ENCODE measurements at regions not wholly inside any gene's neighbourhood (a gene's known extent, or its start where the extent isn't known, plus 50 kb on each side); places are given as distances from the start of the nearest gene placed in this dataset.
A peak's percentile ranks its signal among the peaks of the same experiment; 100 is the strongest.
"Not testable (repeated sequence)": the region's sequence is repeated elsewhere in the genome, so short reads cannot be mapped to it uniquely, and the experiment has no call there.

DNA sequence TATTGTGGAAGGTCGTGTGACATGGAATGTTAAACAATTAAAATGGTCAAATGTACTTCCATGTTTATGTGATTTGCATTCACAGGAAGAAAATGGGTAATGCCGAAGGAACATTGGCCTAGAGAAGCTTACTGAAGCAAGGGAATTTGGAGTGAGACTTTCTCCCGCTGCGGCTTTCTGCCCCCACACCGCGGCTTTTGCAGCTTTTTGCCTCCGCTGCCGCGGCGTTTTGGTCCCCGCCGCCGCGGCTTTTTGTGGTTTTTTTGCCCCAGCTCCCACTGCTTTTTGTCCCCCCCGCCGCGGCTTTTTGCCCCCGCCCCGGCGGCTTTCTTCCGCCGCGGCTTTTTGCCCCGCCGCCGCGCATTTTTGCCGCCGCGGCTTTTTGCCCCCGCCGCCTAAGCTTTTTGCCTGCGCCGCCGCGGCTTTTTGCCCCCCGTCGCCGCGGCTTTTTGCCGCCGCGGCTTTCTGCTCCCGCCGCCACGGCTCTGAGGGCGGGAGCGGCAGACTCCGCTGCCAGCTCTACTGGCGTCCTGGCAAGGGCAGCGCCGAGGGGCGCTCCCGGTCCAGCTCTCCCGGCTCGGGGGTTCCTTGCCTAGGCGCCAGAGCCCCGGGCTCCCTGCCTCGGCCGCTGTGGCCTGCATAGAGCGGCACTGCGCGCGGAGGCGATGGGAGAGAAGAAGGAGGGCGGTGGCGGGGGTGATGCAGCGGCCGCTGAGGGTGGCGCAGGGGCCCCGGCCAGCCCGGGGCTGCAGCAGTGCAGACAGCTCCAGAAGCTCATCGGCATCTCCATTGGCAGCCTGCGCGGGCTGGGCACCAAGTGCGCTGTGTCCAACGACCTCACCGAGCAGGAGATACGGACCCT is 134.3 kb upstream of the ERV3-1 start:
- not testable (repeated sequence) for H3K9me3 Mint-ChIP-seq, DNase-seq

GRCh38 chr7:65136850-65137249 is 130.4 kb upstream of the ERV3-1 start:
- H3K27ac Mint-ChIP-seq; DNase-seq; H3K4me1 Mint-ChIP-seq; H3K27me3 Mint-ChIP-seq (ENCODE audit: low read depth, poor library complexity); H3K9me3 Mint-ChIP-seq; H3K4me3 Mint-ChIP-seq; H3K36me3 Mint-ChIP-seq (ENCODE audit: low read depth): not testable (repeated sequence)

More for the DNA sequence above, 134.3 kb upstream of the ERV3-1 start:
- H3K4me1 Mint-ChIP-seq; H3K27me3 Mint-ChIP-seq (ENCODE audit: low read depth, poor library complexity); H3K36me3 Mint-ChIP-seq (ENCODE audit: low read depth); H3K4me3 Mint-ChIP-seq; H3K27ac Mint-ChIP-seq: not testable (repeated sequence)

- H3K27ac Mint-ChIP-seq; H3K9me3 Mint-ChIP-seq; H3K36me3 Mint-ChIP-seq (ENCODE audit: low read depth); H3K27me3 Mint-ChIP-seq (ENCODE audit: low read depth, poor library complexity); DNase-seq; H3K4me3 Mint-ChIP-seq; H3K4me1 Mint-ChIP-seq: not testable (repeated sequence)
These were observed 126.6 kb upstream of the ERV3-1 start for GRCh38 chr7:65133087-65133486.

DNA sequence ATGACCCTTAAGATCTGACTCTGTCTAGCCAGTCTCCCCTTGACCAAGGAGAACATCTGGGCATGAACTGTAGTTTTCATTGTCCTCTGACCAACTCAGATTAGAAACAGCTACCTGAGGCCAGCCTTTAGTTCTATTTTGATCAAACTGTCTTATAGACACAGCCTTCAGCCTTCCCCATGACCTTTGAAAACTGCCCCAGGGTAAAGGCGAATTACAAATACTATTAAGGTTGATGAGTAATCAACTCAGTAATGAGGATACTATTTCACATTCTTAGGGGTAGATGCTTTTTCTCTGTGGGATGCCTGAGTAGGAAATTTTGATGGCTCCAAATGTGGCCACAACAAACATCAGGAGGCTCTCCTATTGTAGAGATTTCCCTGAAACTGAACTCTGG is 125.8 kb upstream of the ERV3-1 start:
- not testable (repeated sequence) for DNase-seq; H3K4me3 Mint-ChIP-seq; H3K9me3 Mint-ChIP-seq; H3K27ac Mint-ChIP-seq; H3K36me3 Mint-ChIP-seq (ENCODE audit: low read depth); H3K4me1 Mint-ChIP-seq; H3K27me3 Mint-ChIP-seq (ENCODE audit: low read depth, poor library complexity)

- not testable (repeated sequence) for H3K27me3 Mint-ChIP-seq (ENCODE audit: low read depth, poor library complexity); H3K4me1 Mint-ChIP-seq; H3K36me3 Mint-ChIP-seq (ENCODE audit: low read depth); H3K27ac Mint-ChIP-seq; H3K9me3 Mint-ChIP-seq; DNase-seq; H3K4me3 Mint-ChIP-seq
These were observed 120.9 kb upstream of the ERV3-1 start for GRCh38 chr7:65127364-65127763.

DNA sequence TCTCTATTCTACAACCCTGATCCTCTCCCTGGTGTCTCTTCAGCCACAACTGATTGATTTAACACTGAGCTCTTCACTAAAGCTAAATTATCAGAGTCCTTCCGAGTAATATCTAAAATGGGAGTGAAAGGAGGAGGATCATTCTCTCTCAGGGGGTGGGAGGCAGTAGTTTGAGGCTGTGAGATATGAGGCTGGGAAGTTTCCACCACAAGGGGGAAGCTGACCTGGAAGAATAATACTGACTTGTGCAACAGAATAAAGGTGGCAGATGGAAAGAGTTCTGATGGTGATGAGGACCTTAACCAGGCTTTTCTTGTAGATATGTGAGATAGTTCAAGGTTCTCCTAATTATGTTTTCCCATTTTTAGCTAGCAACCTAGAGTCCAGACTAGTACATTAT is 118.1 kb upstream of the ERV3-1 start:
- not testable (repeated sequence) for H3K27ac Mint-ChIP-seq; H3K4me3 Mint-ChIP-seq; DNase-seq; H3K4me1 Mint-ChIP-seq; H3K36me3 Mint-ChIP-seq (ENCODE audit: low read depth); H3K27me3 Mint-ChIP-seq (ENCODE audit: low read depth, poor library complexity); H3K9me3 Mint-ChIP-seq

DNA sequence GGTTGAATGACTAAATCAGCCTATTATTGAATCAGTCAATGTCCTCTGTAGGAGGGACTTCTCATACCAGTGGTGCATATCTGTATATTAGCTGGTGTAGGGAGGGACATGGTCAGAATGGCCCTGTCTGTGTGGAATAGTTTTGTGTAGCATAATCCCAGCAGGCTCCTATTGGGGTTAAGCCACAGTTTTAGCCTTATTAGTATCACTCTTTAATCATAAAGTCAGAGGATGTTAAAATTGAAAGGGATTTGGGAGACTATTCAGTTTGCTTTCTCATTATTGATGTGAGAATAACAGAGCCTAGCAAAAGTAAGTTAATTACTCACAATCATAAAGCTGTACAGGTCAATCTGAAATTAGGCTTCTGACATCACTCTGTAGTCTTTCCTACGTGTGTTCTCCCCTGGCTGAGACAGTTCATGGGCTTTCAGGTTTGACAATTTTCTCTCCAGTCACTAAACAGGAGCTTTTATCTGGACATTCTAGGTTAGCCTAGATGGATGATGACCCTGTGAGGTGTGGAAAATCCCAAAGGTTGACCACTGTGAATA is 99.2 kb upstream of the ERV3-1 start:
- not testable (repeated sequence) for DNase-seq; H3K4me3 Mint-ChIP-seq; H3K4me1 Mint-ChIP-seq; H3K27me3 Mint-ChIP-seq (ENCODE audit: low read depth, poor library complexity); H3K27ac Mint-ChIP-seq; H3K9me3 Mint-ChIP-seq; H3K36me3 Mint-ChIP-seq (ENCODE audit: low read depth)

- not testable (repeated sequence) for H3K27ac Mint-ChIP-seq; H3K27me3 Mint-ChIP-seq (ENCODE audit: low read depth, poor library complexity); H3K9me3 Mint-ChIP-seq; H3K4me1 Mint-ChIP-seq; H3K36me3 Mint-ChIP-seq (ENCODE audit: low read depth); H3K4me3 Mint-ChIP-seq; DNase-seq
These were observed 94.0 kb upstream of the ERV3-1 start for GRCh38 chr7:65100499-65100898.

GRCh38 chr7:65081669-65082055 is 75.2 kb upstream of the ERV3-1 start:
- H3K27ac Mint-ChIP-seq = not testable (repeated sequence)
- peaks cover 12% of the 10 kb centered on the region for H3K36me3 Mint-ChIP-seq (ENCODE audit: low read depth)
- H3K4me3 Mint-ChIP-seq = peak overlapping the region; percentile 88

GRCh38 chr7:65080799-65081668 is 74.5 kb upstream of the ERV3-1 start:
- not testable (repeated sequence) for H3K4me1 Mint-ChIP-seq; H3K9me3 Mint-ChIP-seq; H3K27ac Mint-ChIP-seq; H3K27me3 Mint-ChIP-seq (ENCODE audit: low read depth, poor library complexity)
- peak; percentile 94 for DNase-seq
- H3K4me3 Mint-ChIP-seq = peak overlapping the region; percentile 88
- peaks cover 12% of the 10 kb centered on the region for H3K36me3 Mint-ChIP-seq (ENCODE audit: low read depth)

More at GRCh38 chr7:65081669-65082055, 75.2 kb upstream of the ERV3-1 start:
- not testable (repeated sequence) for DNase-seq; H3K4me1 Mint-ChIP-seq; H3K27me3 Mint-ChIP-seq (ENCODE audit: low read depth, poor library complexity); H3K9me3 Mint-ChIP-seq

GRCh38 chr7:65074959-65075358 is 68.5 kb upstream of the ERV3-1 start:
- DNase-seq; H3K4me3 Mint-ChIP-seq; H3K27ac Mint-ChIP-seq; H3K27me3 Mint-ChIP-seq (ENCODE audit: low read depth, poor library complexity); H3K9me3 Mint-ChIP-seq; H3K4me1 Mint-ChIP-seq: not testable (repeated sequence)
- peaks cover 20% of the 10 kb centered on the region for H3K36me3 Mint-ChIP-seq (ENCODE audit: low read depth)

- H3K27me3 Mint-ChIP-seq (ENCODE audit: low read depth, poor library complexity); H3K4me3 Mint-ChIP-seq; DNase-seq; H3K4me1 Mint-ChIP-seq; H3K27ac Mint-ChIP-seq; H3K9me3 Mint-ChIP-seq: not testable (repeated sequence)
- H3K36me3 Mint-ChIP-seq (ENCODE audit: low read depth) = peaks cover 22% of the 10 kb centered on the region
These were observed 66.7 kb upstream of the ERV3-1 start for GRCh38 chr7:65073160-65073559.

- not testable (repeated sequence) for H3K4me1 Mint-ChIP-seq; DNase-seq; H3K27ac Mint-ChIP-seq; H3K27me3 Mint-ChIP-seq (ENCODE audit: low read depth, poor library complexity); H3K4me3 Mint-ChIP-seq; H3K9me3 Mint-ChIP-seq
- peaks cover 14% of the 10 kb centered on the region for H3K36me3 Mint-ChIP-seq (ENCODE audit: low read depth)
These were observed 65.5 kb upstream of the ERV3-1 start for GRCh38 chr7:65071854-65072431.

- H3K27me3 Mint-ChIP-seq (ENCODE audit: low read depth, poor library complexity); H3K27ac Mint-ChIP-seq: not testable (repeated sequence)
These were observed 63.0 kb upstream of the ERV3-1 start for GRCh38 chr7:65069476-65069875.

More at GRCh38 chr7:65069476-65069875, 63.0 kb upstream of the ERV3-1 start:
- H3K4me3 Mint-ChIP-seq, DNase-seq, H3K4me1 Mint-ChIP-seq, H3K9me3 Mint-ChIP-seq: not testable (repeated sequence)
- H3K36me3 Mint-ChIP-seq (ENCODE audit: low read depth) = peaks cover 25% of the 10 kb centered on the region

Measured in nephron progenitor cell (in vitro differentiated cells).